ENCODE measurements at regions not wholly inside any gene's neighbourhood (a gene's known extent, or its start where the extent isn't known, plus 50 kb on each side); places are given as distances from the start of the nearest gene placed in this dataset.

DNA sequence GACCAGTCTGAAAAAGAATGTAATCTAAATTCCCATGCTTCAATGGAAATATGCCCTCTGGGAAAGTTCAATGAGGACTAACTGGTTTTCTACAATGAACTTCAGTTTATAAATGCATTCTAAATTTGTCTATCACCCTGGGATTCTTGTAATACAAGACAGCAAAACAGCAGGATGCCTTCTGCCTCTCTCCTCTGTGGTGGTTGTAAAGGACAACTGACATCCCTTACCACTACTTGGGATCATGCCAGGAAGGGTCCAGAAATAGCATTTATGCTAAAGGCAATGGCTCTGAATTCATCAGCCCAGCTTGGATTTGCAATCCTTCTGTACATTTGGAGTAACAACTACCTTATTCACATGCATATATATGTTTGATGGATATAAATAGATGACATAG is 97.3 kb upstream of the ADAMTS16 start:
- no peaks in the 10 kb centered on the region for H3K27me3 Mint-ChIP-seq (ENCODE audit: unreplicated experiment)
- DNase-seq: no peak
- no peak overlapping the region for H3K27ac Mint-ChIP-seq (ENCODE audit: unreplicated experiment)
- no peaks in the 10 kb centered on the region for H3K9me3 Mint-ChIP-seq (ENCODE audit: unreplicated experiment)
- H3K36me3 Mint-ChIP-seq (ENCODE audit: unreplicated experiment): no peaks in the 10 kb centered on the region
- TF ChIP-seq, protein P1, sequence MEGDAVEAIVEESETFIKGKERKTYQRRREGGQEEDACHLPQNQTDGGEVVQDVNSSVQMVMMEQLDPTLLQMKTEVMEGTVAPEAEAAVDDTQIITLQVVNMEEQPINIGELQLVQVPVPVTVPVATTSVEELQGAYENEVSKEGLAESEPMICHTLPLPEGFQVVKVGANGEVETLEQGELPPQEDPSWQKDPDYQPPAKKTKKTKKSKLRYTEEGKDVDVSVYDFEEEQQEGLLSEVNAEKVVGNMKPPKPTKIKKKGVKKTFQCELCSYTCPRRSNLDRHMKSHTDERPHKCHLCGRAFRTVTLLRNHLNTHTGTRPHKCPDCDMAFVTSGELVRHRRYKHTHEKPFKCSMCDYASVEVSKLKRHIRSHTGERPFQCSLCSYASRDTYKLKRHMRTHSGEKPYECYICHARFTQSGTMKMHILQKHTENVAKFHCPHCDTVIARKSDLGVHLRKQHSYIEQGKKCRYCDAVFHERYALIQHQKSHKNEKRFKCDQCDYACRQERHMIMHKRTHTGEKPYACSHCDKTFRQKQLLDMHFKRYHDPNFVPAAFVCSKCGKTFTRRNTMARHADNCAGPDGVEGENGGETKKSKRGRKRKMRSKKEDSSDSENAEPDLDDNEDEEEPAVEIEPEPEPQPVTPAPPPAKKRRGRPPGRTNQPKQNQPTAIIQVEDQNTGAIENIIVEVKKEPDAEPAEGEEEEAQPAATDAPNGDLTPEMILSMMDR (IDR thresholded peaks at IDR 0.05; ENCODE audit: partially characterized antibody, unreplicated experiment): no peak
- H3K4me1 Mint-ChIP-seq (ENCODE audit: low read depth, unreplicated experiment): no peaks in the 10 kb centered on the region
- no peak overlapping the region for H3K4me3 Mint-ChIP-seq (ENCODE audit: unreplicated experiment)

DNA sequence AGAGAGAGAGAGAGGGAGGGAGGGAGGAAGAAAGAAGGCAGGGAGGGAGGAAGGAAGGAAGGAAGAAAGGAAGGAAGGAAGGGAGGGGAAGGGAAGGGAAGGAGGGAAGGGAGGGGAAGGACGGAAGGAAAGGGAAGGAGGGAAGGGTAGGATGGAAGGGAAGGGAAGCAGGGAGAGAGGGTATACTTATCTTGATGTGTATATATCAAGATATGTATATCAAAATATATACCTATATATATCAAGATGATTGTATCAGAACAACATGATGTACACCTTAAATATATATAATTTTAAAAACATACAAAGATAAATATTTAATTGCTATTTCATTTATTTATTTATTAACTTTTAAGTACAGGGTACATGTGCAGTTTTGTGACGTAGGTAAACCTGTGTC is 96.8 kb upstream of the ADAMTS16 start:
- Mint-ChIP-seq H3K27me3 (ENCODE audit: unreplicated experiment) (no peaks in the 10 kb centered on the region), H3K27ac (ENCODE audit: unreplicated experiment) (no peak overlapping the region), H3K9me3 (ENCODE audit: unreplicated experiment) (no peaks in the 10 kb centered on the region), H3K36me3 (ENCODE audit: unreplicated experiment) (no peaks in the 10 kb centered on the region), H3K4me1 (ENCODE audit: low read depth, unreplicated experiment) (no peaks in the 10 kb centered on the region), H3K4me3 (ENCODE audit: unreplicated experiment) (no peak overlapping the region)
- TF ChIP-seq, protein P1 (IDR thresholded peaks at IDR 0.05; ENCODE audit: partially characterized antibody, unreplicated experiment): no peak
- DNase-seq: no peak

DNA sequence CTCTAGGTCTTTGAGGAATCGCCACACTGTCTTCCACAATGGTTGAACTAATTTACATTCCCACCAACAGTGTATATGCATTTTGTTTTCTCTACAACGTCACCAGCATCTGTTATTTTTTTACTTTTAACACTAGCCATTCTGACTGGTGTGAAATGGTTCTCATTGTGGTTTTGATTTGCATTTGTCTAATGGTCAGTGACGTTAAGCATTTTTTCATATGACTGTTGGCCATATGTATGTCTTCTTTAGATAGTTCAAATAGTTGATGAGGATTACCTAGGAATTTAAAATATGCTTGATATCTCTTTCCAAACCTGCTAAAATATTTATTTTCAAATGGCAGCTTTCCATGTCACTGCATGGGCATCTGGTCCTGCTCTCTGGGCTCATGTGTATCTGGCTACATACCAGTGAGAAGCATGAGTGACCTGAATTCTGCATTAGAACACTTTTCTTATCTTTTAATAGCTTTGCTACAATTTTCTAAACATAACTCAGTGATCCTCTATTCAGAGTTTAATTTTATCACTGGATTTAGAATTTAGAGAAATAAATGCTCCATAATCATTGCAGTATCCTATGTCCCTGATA is 95.8 kb upstream of the ADAMTS16 start:
- Mint-ChIP-seq H3K4me1 (ENCODE audit: low read depth, unreplicated experiment) (no peaks in the 10 kb centered on the region), H3K27ac (ENCODE audit: unreplicated experiment) (no peak overlapping the region), H3K4me3 (ENCODE audit: unreplicated experiment) (no peak overlapping the region), H3K36me3 (ENCODE audit: unreplicated experiment) (no peaks in the 10 kb centered on the region), H3K9me3 (ENCODE audit: unreplicated experiment) (no peaks in the 10 kb centered on the region), H3K27me3 (ENCODE audit: unreplicated experiment) (no peaks in the 10 kb centered on the region)
- TF ChIP-seq, protein P1 (IDR thresholded peaks at IDR 0.05; ENCODE audit: partially characterized antibody, unreplicated experiment): no peak
- no peak for DNase-seq

DNA sequence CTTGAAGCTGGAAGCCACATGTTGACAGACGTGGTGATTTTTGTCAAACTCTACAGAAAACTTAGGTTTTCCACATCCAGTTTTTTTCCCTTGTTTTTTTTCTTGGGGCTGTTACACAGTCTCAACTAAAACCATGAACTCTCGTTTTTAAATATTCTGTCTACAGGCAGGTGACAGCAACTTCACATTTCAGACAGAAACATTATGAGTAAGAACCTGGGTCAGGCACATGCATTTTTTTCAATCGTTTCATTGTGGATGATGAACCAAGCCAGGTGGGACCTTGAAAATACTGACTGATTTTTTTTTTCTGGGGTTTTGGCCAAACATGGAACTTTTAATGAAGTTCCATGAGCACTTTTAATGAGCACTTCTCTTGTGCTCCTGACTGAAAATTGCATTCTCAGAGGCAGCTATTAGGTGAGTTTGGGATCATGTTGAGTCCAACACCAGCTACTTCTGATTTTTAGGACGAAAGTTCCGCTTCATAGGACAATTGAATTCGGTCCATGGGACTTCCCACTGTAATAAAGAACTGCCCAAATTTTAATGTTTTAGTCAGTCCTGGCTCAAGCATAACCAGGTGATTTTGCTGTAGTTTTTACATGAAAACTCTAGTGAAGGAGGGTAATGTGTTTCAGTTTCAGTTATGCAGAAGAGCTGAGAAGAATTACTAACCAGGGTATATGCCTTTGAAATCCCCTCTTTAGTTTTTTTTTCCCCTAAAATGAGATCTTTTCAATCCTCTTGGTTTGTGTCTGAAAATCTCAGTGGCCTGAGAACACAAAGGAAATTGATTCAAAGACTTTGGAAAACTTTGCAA is 93.2 kb upstream of the ADAMTS16 start:
- Mint-ChIP-seq H3K27ac (ENCODE audit: unreplicated experiment) (no peak overlapping the region), H3K36me3 (ENCODE audit: unreplicated experiment) (no peaks in the 10 kb centered on the region)
- TF ChIP-seq, protein P1 (IDR thresholded peaks at IDR 0.05; ENCODE audit: partially characterized antibody, unreplicated experiment): no peak

DNA sequence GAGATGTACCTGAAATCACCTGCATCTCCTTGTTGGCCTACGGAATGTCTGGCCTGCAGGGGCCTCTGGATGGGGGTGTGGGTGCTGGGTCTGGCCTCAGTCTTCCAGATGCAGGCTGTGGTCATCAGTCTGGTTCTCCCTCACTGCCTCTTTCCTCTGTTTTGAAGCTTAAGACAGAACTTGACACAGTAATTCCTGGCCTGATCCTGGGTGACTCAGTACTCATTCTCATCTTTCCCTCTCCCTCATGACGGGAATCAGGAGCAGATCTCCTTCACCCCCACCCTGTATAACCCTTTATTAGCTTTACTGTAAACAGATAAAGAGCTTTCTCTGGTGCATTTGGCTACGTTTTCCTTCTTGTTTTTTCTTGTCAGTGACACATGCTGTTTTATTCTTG is 89.3 kb upstream of the ADAMTS16 start:
- Mint-ChIP-seq H3K27me3 (ENCODE audit: unreplicated experiment) (peaks cover 3% of the 10 kb centered on the region), H3K4me1 (ENCODE audit: low read depth, unreplicated experiment) (no peaks in the 10 kb centered on the region), H3K27ac (ENCODE audit: unreplicated experiment) (no peak overlapping the region), H3K9me3 (ENCODE audit: unreplicated experiment) (peaks cover 5% of the 10 kb centered on the region), H3K4me3 (ENCODE audit: unreplicated experiment) (no peak overlapping the region), H3K36me3 (ENCODE audit: unreplicated experiment) (no peaks in the 10 kb centered on the region)
- TF ChIP-seq, protein P1 (IDR thresholded peaks at IDR 0.05; ENCODE audit: partially characterized antibody, unreplicated experiment): no peak
- DNase-seq: no peak

More for the DNA sequence above, 93.2 kb upstream of the ADAMTS16 start:
- H3K27me3 Mint-ChIP-seq (ENCODE audit: unreplicated experiment): peaks cover 3% of the 10 kb centered on the region
- H3K4me1 Mint-ChIP-seq (ENCODE audit: low read depth, unreplicated experiment): no peaks in the 10 kb centered on the region
- H3K9me3 Mint-ChIP-seq (ENCODE audit: unreplicated experiment): peaks cover 3% of the 10 kb centered on the region
- H3K4me3 Mint-ChIP-seq (ENCODE audit: unreplicated experiment): no peak overlapping the region
- no peak for DNase-seq

All from glutamatergic neuron (in vitro differentiated cells).